Uterus (tissue), 2 donors: ENCODE measurements at regions not wholly inside any gene's neighbourhood (a gene's known extent, or its start where the extent isn't known, plus 50 kb on each side); places are given as distances from the start of the nearest gene placed in this dataset.

ENCODE experiments used
- POLR2A ChIP-seq, 2 donors: fragments of 450-650 bp; IDR thresholded peaks; one replicate each; pipeline ENCODE4 v1.6.1; 2016; ENCODE audit warnings: antibody characterized with exemption in 2 of 2, mild to moderate bottlenecking in 1 of 2, moderate library complexity in 1 of 2
- TF ChIP-seq, protein P1 (sequence below), 4 experiments: fragments of 200-600 bp in 2 of 4; fragments of 450-650 bp in 2 of 4; sonication (generic) in 2 of 4; IDR thresholded peaks; one replicate each; pipeline ENCODE4 v1.5.1; 2016 to 2019; ENCODE audit warnings: antibody characterized with exemption in 4 of 4, mild to moderate bottlenecking in 2 of 4, moderate library complexity in 1 of 4

DNA sequence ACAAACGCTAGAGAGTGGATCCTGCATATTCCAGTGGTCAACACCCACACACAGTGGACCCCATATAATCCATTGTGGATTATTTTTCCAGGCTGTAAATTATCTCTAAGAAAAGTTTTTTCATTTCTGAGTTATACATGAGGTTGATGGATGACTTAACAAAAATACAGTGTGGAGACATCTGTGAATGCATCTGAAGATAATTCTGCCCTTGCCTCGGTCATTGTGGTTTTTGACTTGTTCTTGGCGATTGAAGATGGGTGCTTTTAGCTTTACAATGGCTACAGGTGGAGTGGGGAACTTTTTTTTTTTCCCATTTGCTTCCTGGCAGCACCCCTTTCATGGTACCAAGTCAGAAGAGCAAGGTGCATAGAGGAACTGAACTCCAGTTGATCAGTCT lies 242.7 kb downstream of the MYLK4 start:
- TF ChIP-seq, protein P1, sequence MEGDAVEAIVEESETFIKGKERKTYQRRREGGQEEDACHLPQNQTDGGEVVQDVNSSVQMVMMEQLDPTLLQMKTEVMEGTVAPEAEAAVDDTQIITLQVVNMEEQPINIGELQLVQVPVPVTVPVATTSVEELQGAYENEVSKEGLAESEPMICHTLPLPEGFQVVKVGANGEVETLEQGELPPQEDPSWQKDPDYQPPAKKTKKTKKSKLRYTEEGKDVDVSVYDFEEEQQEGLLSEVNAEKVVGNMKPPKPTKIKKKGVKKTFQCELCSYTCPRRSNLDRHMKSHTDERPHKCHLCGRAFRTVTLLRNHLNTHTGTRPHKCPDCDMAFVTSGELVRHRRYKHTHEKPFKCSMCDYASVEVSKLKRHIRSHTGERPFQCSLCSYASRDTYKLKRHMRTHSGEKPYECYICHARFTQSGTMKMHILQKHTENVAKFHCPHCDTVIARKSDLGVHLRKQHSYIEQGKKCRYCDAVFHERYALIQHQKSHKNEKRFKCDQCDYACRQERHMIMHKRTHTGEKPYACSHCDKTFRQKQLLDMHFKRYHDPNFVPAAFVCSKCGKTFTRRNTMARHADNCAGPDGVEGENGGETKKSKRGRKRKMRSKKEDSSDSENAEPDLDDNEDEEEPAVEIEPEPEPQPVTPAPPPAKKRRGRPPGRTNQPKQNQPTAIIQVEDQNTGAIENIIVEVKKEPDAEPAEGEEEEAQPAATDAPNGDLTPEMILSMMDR (IDR thresholded peaks at IDR 0.05): no peak
- TF ChIP-seq POLR2A (IDR thresholded peaks at IDR 0.05): no peak
